HCT116 (cell line): ENCODE measurements at regions not wholly inside any gene's neighbourhood (a gene's known extent, or its start where the extent isn't known, plus 50 kb on each side); places are given as distances from the start of the nearest gene placed in this dataset.

Source experiments
- ATAC-seq: fragments of 200-7000 bp; cut with Tn5 transposase; 2 replicates; pipeline ENCODE4 v1.9.1; 2020; ENCODE audit warnings: mild to moderate bottlenecking, moderate library complexity
- BruUV-seq: library from RNA; stranded (reverse); fragments of 400-500 nt; replicated peaks from 2 replicates; lab custom pipeline; 2021; lab: Mats Ljungman, UMichigan
- CTCF ChIA-PET: fragments of 300-600 bp; sonication (Branson Sonifier 250); formaldehyde crosslinking; loops from one replicate; lab custom pipeline; 2021; ENCODE audit warnings: antibody characterized with exemption; lab: Charles Lee
- POLR2A ChIA-PET: fragments of 300-600, 350-600 bp; sonication (Branson Sonifier 250); formaldehyde crosslinking; loops from one replicate; lab custom pipeline; 2021; ENCODE audit warnings: antibody characterized with exemption; lab: Charles Lee
- RAD21 ChIA-PET, 2 experiments: fragments of 300-600 bp; sonication (Branson Sonifier 250); formaldehyde crosslinking; loops; one replicate each; lab custom pipeline; 2023; ENCODE audit warnings: low total read pairs in 2 of 2; ENCODE audit not compliant: uncharacterized antibody in 2 of 2, unreplicated experiment in 2 of 2, low non-redundant PET in 1 of 2; lab: Charles Lee
- DNase-seq: peaks from one replicate; pipeline ENCODE4 v3.0.0-alpha.2; 2010; ENCODE audit warnings: low read depth, low spot score
- H2AFZ ChIP-seq: fragments of 200-600 bp; shearing (Covaris generic), sonication (generic); 2 replicates; pipeline ENCODE4 v1.6.1; 2017; ENCODE audit warnings: low read depth, mixed run types, mixed read lengths, antibody characterized with exemption, low read length; ENCODE audit not compliant: poor library complexity, severe bottlenecking
- H3K27ac ChIP-seq: 2 replicates; pipeline ENCODE4 v1.5.1; 2012; ENCODE audit warnings: low read depth, low read length
- H3K27me3 ChIP-seq: fragments of 200-600 bp; sonication (generic); 2 replicates; pipeline ENCODE4 v1.6.1; 2016; ENCODE audit warnings: mixed run types, low read length, mixed read lengths; ENCODE audit not compliant: insufficient read depth
- H3K36me3 ChIP-seq, 2 experiments: fragments of 200-500 bp in 1 of 2; fragments of 200-600 bp in 1 of 2; sonication (Bioruptor generic) in 1 of 2; sonication (generic) in 1 of 2; 2 replicates each; pipeline versions ENCODE4 v1.5.1 to v1.6.1; 2014 to 2016; ENCODE audit warnings: low read length in 2 of 2, inconsistent platforms in 1 of 2, mixed read lengths in 1 of 2, mixed run types in 1 of 2; ENCODE audit not compliant: insufficient read depth in 2 of 2, control insufficient read depth in 1 of 2
- H3K4me1 ChIP-seq, 2 experiments: fragments of 200-600 bp in 1 of 2; sonication (generic) in 1 of 2; 2 replicates each; pipeline versions ENCODE4 v1.5.1 to v1.6.1; 2012 to 2017; ENCODE audit warnings: low read length in 2 of 2, inconsistent platforms in 1 of 2, mild to moderate bottlenecking in 1 of 2, mixed read lengths in 1 of 2, mixed run types in 1 of 2, moderate library complexity in 1 of 2; ENCODE audit not compliant: insufficient read depth in 2 of 2, control insufficient read depth in 1 of 2
- H3K4me2 ChIP-seq: fragments of 200-600 bp; sonication (generic); 2 replicates; pipeline ENCODE4 v1.6.1; 2017; ENCODE audit warnings: mixed run types, low read length, mixed read lengths
- H3K4me3 ChIP-seq, 2 experiments: fragments of 200-600 bp in 1 of 2; sonication (generic) in 1 of 2; replicated peaks in 1 of 2; 2 replicates each; pipeline ENCODE4 v1.5.1; 2011 to 2016; ENCODE audit warnings: low read length in 2 of 2, control low read depth in 1 of 2, low read depth in 1 of 2, mild to moderate bottlenecking in 1 of 2, mixed read lengths in 1 of 2, mixed run types in 1 of 2
- H3K79me2 ChIP-seq: fragments of 200-600 bp; sonication (generic); 2 replicates; pipeline ENCODE4 v1.6.1; 2017; ENCODE audit warnings: mild to moderate bottlenecking, mixed run types, low read length, moderate library complexity, mixed read lengths; ENCODE audit not compliant: insufficient read depth
- H3K9ac ChIP-seq: fragments of 200-600 bp; sonication (generic); 2 replicates; pipeline ENCODE4 v1.6.1; 2016; ENCODE audit warnings: low read length, mixed read lengths
- H3K9me2 ChIP-seq: fragments of 200-600 bp; sonication (generic), shearing (Covaris generic); 2 replicates; pipeline ENCODE4 v1.6.1; 2017; ENCODE audit warnings: mixed run types, mild to moderate bottlenecking, moderate library complexity; ENCODE audit not compliant: insufficient read depth
- H3K9me3 ChIP-seq, 2 experiments: fragments of 200-500 bp in 1 of 2; fragments of 200-600 bp in 1 of 2; sonication (Bioruptor generic) in 1 of 2; sonication (generic) in 1 of 2; 2 replicates each; pipeline ENCODE4 v1.6.1; 2014 to 2017; ENCODE audit warnings: low read length in 2 of 2, mixed read lengths in 2 of 2, inconsistent platforms in 1 of 2, low read depth in 1 of 2, mild to moderate bottlenecking in 1 of 2, mixed run types in 1 of 2, moderate library complexity in 1 of 2; ENCODE audit not compliant: control insufficient read depth in 1 of 2, insufficient read depth in 1 of 2
- H4K20me1 ChIP-seq: fragments of 200-600 bp; sonication (generic), shearing (Covaris generic); 2 replicates; pipeline ENCODE4 v1.6.1; 2017; ENCODE audit warnings: mixed run types, mild to moderate bottlenecking, moderate library complexity; ENCODE audit not compliant: insufficient read depth
- CBX3 ChIP-seq: IDR thresholded peaks from 2 replicates; pipeline ENCODE4 v1.6.1; 2012; ENCODE audit warnings: low read depth
- EZH2 ChIP-seq: fragments of 200-600 bp; sonication (generic); IDR thresholded peaks from 2 replicates; pipeline ENCODE4 v1.6.1; 2017; ENCODE audit warnings: antibody characterized with exemption, mixed run types
- FOSL1 ChIP-seq: IDR thresholded peaks from 2 replicates; pipeline ENCODE4 v1.6.1; 2012; ENCODE audit warnings: low read depth
- JUND ChIP-seq: IDR thresholded peaks from 2 replicates; pipeline ENCODE4 v1.6.1; 2012
- POLR2A ChIP-seq: IDR thresholded peaks from 2 replicates; pipeline ENCODE4 v1.7.0; 2011; ENCODE audit warnings: borderline replicate concordance; ENCODE audit not compliant: insufficient read depth, insufficient read length; ENCODE audit errors: extremely low read depth
- POLR2AphosphoS5 ChIP-seq: IDR thresholded peaks from 2 replicates; pipeline ENCODE4 v1.6.1; 2011; ENCODE audit warnings: mild to moderate bottlenecking, low read depth, low read length, moderate library complexity
- SIN3A ChIP-seq: IDR thresholded peaks from 2 replicates; pipeline ENCODE4 v1.6.1; 2012; ENCODE audit warnings: low read depth
- SP1 ChIP-seq: IDR thresholded peaks from 2 replicates; pipeline ENCODE4 v1.6.1; 2012; ENCODE audit warnings: low read depth
- SRF ChIP-seq: IDR thresholded peaks from 2 replicates; pipeline ENCODE4 v1.6.1; 2012; ENCODE audit warnings: low read depth
- TCF7L2 ChIP-seq: IDR thresholded peaks from 2 replicates; pipeline ENCODE4 v1.7.0; 2011; ENCODE audit warnings: borderline replicate concordance, inconsistent platforms; ENCODE audit not compliant: insufficient read depth, insufficient read length; ENCODE audit errors: extremely low read depth
- ZNF274 ChIP-seq: fragments of 200-500 bp; sonication (Bioruptor generic); IDR thresholded peaks from 2 replicates; pipeline ENCODE4 v1.6.1; 2014; ENCODE audit warnings: mild to moderate bottlenecking, low read depth, low read length, inconsistent platforms
- intact Hi-C: fragments of 100-400 bp; cut with micrococcal nuclease; formaldehyde crosslinking; loops from 2 replicates; pipeline ENCODE4 v1.10.0; 2022
- TF ChIP-seq, protein P1 (sequence below): IDR thresholded peaks from 2 replicates; pipeline ENCODE4 v1.6.1; 2012

DNA sequence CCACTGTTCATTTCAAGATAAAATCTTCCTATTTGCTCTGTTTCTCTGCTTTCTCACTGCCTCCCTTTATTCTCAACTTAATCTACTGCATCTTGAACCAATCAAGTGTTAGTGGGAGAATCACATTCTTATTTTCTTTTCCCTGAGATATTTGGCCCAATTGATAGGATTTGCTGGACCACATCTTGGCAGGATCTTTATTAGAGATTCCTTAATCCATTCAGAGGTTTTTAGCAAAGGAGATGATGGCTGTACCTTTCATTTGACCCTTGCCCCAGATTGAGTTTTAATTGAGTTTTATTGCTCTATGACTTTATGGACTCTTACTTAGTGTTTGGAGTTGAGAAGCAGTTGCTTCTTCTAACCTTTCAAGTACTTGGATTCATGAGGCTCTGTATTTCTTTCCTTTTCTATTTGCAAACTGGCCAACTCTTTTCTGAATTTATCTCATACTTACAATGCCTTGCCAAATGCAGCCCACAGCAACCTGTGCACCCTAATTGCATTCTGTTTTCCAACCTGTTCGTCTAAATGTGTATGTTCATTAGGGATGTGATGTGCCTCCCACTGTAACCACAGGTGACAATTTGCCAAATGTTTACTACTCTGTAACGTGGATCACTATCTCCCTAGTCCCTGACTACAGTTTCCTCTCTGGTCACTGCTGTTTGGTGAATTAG, 274.8 kb upstream of the KAZN start:
- no peak overlapping the region for H2AFZ ChIP-seq
- no peaks in the 10 kb centered on the region for H3K79me2 ChIP-seq
- no peaks in the 10 kb centered on the region for H3K9me3 ChIP-seq
- no peak for DNase-seq
- H3K27me3 ChIP-seq = peaks cover 4% of the 10 kb centered on the region; the same call in 1 of the 2 replicates
- no peak overlapping the region for H3K27ac ChIP-seq
- H3K4me1 ChIP-seq = no peaks in the 10 kb centered on the region
- BruUV-seq = no TSS peak
- no peak overlapping the region for H3K9ac ChIP-seq
- TF ChIP-seq SP1 (no peak), ZNF274 (no peak), POLR2A (no peak), EZH2 (no peak), SIN3A (no peak), POLR2AphosphoS5 (no peak), SRF (no peak), CBX3 (no peak), JUND (no peak), FOSL1 (no peak)
- TF ChIP-seq, protein P1, sequence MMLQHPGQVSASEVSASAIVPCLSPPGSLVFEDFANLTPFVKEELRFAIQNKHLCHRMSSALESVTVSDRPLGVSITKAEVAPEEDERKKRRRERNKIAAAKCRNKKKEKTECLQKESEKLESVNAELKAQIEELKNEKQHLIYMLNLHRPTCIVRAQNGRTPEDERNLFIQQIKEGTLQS = no peak
- TF ChIP-seq, all 23 proteins: peak for 0
- H4K20me1 ChIP-seq = no peaks in the 10 kb centered on the region
- POLR2A ChIA-PET = no interaction called here
- intact Hi-C loops = no loop called here
- no peak overlapping the region for H3K4me2 ChIP-seq
- no peak for ATAC-seq
- no peaks in the 10 kb centered on the region for H3K36me3 ChIP-seq
- RAD21 ChIA-PET = no interaction called here
- no peak overlapping the region for H3K4me3 ChIP-seq
- no peaks in the 10 kb centered on the region for H3K9me2 ChIP-seq
- CTCF ChIA-PET = no interaction called here

DNA sequence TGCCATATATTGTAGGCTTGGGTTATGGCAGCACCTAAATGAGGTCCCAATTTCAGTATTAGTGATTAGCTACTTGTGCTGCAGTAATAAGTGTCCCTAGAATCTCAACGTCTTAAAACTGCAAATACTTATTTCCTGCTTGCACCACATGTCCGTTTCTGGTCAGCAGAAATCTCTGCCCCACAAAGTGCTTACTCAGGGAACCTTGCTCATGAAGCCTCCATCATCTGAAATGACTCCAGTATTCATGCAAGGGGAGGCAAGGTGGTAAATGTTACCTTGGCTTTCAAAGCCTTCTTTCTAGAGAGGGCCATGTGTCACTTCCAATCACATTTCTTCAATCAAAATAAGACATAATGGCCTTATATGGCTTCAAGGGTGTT, 274.2 kb upstream of the KAZN start:
- no TSS peak for BruUV-seq
- CTCF ChIA-PET = no interaction called here
- POLR2A ChIA-PET = no interaction called here
- ATAC-seq (no peak), DNase-seq (no peak)
- Histone ChIP-seq H2AFZ (no peak overlapping the region), H3K4me1 (no peaks in the 10 kb centered on the region), H4K20me1 (no peaks in the 10 kb centered on the region), H3K9ac (no peak overlapping the region), H3K27me3 (peaks cover 4% of the 10 kb centered on the region; the same call in 1 of the 2 replicates), H3K9me2 (no peaks in the 10 kb centered on the region), H3K4me2 (no peak overlapping the region), H3K4me3 (no peak overlapping the region), H3K27ac (no peak overlapping the region), H3K9me3 (no peaks in the 10 kb centered on the region), H3K79me2 (no peaks in the 10 kb centered on the region), H3K36me3 (no peaks in the 10 kb centered on the region)
- no peak for TF ChIP-seq TCF7L2
- intact Hi-C loops = no loop called here
- RAD21 ChIA-PET = no interaction called here
